GM18502 (cell line): ENCODE measurements at regions not wholly inside any gene's neighbourhood (a gene's known extent, or its start where the extent isn't known, plus 50 kb on each side); places are given as distances from the start of the nearest gene placed in this dataset.

Experiments used
- ATAC-seq: cut with Tn5 transposase; IDR thresholded peaks from one replicate; pipeline ENCODE4 v1.9.1; 2021; ENCODE audit warnings: mild to moderate bottlenecking; ENCODE audit not compliant: unreplicated experiment, poor library complexity

GRCh38 chr10:62890395-62890794, 74.2 kb upstream of the EGR2 start:
- ATAC-seq: no peak

- ATAC-seq: no peak
These were observed 71.5 kb upstream of the EGR2 start for GRCh38 chr10:62887642-62888041.

GRCh38 chr10:62885684-62886461, 69.7 kb upstream of the EGR2 start:
- ATAC-seq: no peak

GRCh38 chr10:62880162-62880561, 64.0 kb upstream of the EGR2 start:
- no peak for ATAC-seq

- no peak for ATAC-seq
These were observed 57.7 kb upstream of the EGR2 start for GRCh38 chr10:62873866-62874265.

GRCh38 chr10:62870866-62871265, 54.7 kb upstream of the EGR2 start:
- no peak for ATAC-seq

- no peak for ATAC-seq
These were observed 53.8 kb upstream of the EGR2 start for GRCh38 chr10:62869958-62870357.

- no peak for ATAC-seq
These were observed 50.8 kb upstream of the EGR2 start for GRCh38 chr10:62866941-62867340.

GRCh38 chr10:62866451-62866850, 50.3 kb upstream of the EGR2 start:
- ATAC-seq: no peak
